Mesothelial cell of epicardium (in vitro differentiated cells): ENCODE measurements at regions not wholly inside any gene's neighbourhood (a gene's known extent, or its start where the extent isn't known, plus 50 kb on each side); places are given as distances from the start of the nearest gene placed in this dataset.

Experiments
- DNase-seq, 2 experiments: peaks; one replicate each; pipeline ENCODE4 v3.0.0; 2021; ENCODE audit warnings: low spot score in 2 of 2; ENCODE audit not compliant: unreplicated experiment in 2 of 2
- H3K27ac Mint-ChIP-seq: 2 replicates; pipeline ENCODE4 v1.8.0; 2021; ENCODE audit warnings: mixed read lengths
- H3K27me3 Mint-ChIP-seq: 2 replicates; pipeline ENCODE4 v1.8.0; 2021; ENCODE audit warnings: low read depth, mixed read lengths
- H3K36me3 Mint-ChIP-seq: 2 replicates; pipeline ENCODE4 v1.8.0; 2021; ENCODE audit warnings: mixed read lengths
- H3K4me1 Mint-ChIP-seq: 2 replicates; pipeline ENCODE4 v1.8.0; 2021; ENCODE audit warnings: mixed read lengths
- H3K4me3 Mint-ChIP-seq: 2 replicates; pipeline ENCODE4 v1.8.0; 2021; ENCODE audit warnings: mild to moderate bottlenecking, moderate library complexity, mixed read lengths
- H3K9me3 Mint-ChIP-seq: 2 replicates; pipeline ENCODE4 v1.8.0; 2021; ENCODE audit warnings: mixed read lengths
- CTCF ChIP-seq: fragments of 200-600 bp; sonication (generic); IDR thresholded peaks from one replicate; pipeline ENCODE4 v1.5.0; 2021; ENCODE audit warnings: antibody characterized with exemption; ENCODE audit not compliant: unreplicated experiment

GRCh38 chr20:60573003-60573680 lies 614.9 kb downstream of the CDH26 start:
- H3K9me3 Mint-ChIP-seq = no peaks in the 10 kb centered on the region
- DNase-seq = no peak
- H3K4me1 Mint-ChIP-seq = no peaks in the 10 kb centered on the region
- H3K4me3 Mint-ChIP-seq = no peak overlapping the region
- H3K27ac Mint-ChIP-seq = no peak overlapping the region
- TF ChIP-seq CTCF = no peak
- no peaks in the 10 kb centered on the region for H3K27me3 Mint-ChIP-seq
- no peaks in the 10 kb centered on the region for H3K36me3 Mint-ChIP-seq

- no peaks in the 10 kb centered on the region for H3K9me3 Mint-ChIP-seq
- no peak for TF ChIP-seq CTCF
- no peak overlapping the region for H3K27ac Mint-ChIP-seq
- H3K4me3 Mint-ChIP-seq = no peak overlapping the region
- DNase-seq = no peak
- H3K4me1 Mint-ChIP-seq = no peaks in the 10 kb centered on the region
- no peaks in the 10 kb centered on the region for H3K36me3 Mint-ChIP-seq
- H3K27me3 Mint-ChIP-seq = no peaks in the 10 kb centered on the region
Observed at GRCh38 chr20:60576236-60576635, 618.0 kb downstream of the CDH26 start.

GRCh38 chr20:60579941-60580515 lies 621.8 kb downstream of the CDH26 start:
- Mint-ChIP-seq H3K27ac (no peak overlapping the region), H3K27me3 (peaks cover 8% of the 10 kb centered on the region), H3K36me3 (no peaks in the 10 kb centered on the region), H3K9me3 (no peaks in the 10 kb centered on the region), H3K4me3 (no peak overlapping the region), H3K4me1 (no peaks in the 10 kb centered on the region)
- TF ChIP-seq CTCF = no peak
- DNase-seq = no peak

GRCh38 chr20:60581606-60582115 lies 623.4 kb downstream of the CDH26 start:
- DNase-seq = no peak
- TF ChIP-seq CTCF = no peak
- H3K4me1 Mint-ChIP-seq = no peaks in the 10 kb centered on the region
- no peaks in the 10 kb centered on the region for H3K9me3 Mint-ChIP-seq
- H3K4me3 Mint-ChIP-seq = no peak overlapping the region
- no peaks in the 10 kb centered on the region for H3K36me3 Mint-ChIP-seq
- H3K27ac Mint-ChIP-seq = no peak overlapping the region
- peaks cover 8% of the 10 kb centered on the region for H3K27me3 Mint-ChIP-seq

GRCh38 chr20:60583741-60584140 lies 625.5 kb downstream of the CDH26 start:
- Mint-ChIP-seq H3K9me3 (no peaks in the 10 kb centered on the region), H3K36me3 (no peaks in the 10 kb centered on the region), H3K4me3 (no peak overlapping the region), H3K4me1 (no peaks in the 10 kb centered on the region), H3K27me3 (peaks cover 8% of the 10 kb centered on the region), H3K27ac (no peak overlapping the region)
- no peak for TF ChIP-seq CTCF
- no peak for DNase-seq
